ENCODE measurements at regions not wholly inside any gene's neighbourhood (a gene's known extent, or its start where the extent isn't known, plus 50 kb on each side); places are given as distances from the start of the nearest gene placed in this dataset.
A peak's percentile ranks its signal among the peaks of the same experiment; 100 is the strongest.

- TF ChIP-seq POLR2A (IDR thresholded peaks at IDR 0.05) (no peak), POLR2AphosphoS5 (IDR thresholded peaks at IDR 0.05; ENCODE audit: insufficient read depth in 1 of 2, low read depth in 1 of 2) (no peak)
- TF ChIP-seq, protein P1, sequence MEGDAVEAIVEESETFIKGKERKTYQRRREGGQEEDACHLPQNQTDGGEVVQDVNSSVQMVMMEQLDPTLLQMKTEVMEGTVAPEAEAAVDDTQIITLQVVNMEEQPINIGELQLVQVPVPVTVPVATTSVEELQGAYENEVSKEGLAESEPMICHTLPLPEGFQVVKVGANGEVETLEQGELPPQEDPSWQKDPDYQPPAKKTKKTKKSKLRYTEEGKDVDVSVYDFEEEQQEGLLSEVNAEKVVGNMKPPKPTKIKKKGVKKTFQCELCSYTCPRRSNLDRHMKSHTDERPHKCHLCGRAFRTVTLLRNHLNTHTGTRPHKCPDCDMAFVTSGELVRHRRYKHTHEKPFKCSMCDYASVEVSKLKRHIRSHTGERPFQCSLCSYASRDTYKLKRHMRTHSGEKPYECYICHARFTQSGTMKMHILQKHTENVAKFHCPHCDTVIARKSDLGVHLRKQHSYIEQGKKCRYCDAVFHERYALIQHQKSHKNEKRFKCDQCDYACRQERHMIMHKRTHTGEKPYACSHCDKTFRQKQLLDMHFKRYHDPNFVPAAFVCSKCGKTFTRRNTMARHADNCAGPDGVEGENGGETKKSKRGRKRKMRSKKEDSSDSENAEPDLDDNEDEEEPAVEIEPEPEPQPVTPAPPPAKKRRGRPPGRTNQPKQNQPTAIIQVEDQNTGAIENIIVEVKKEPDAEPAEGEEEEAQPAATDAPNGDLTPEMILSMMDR (IDR thresholded peaks at IDR 0.05), result no peak
- DNase-seq (ENCODE audit: extremely low spot score in 2 of 2), result no peak
- peaks cover 37% of the 10 kb centered on the region for H3K4me1 ChIP-seq
- no peak overlapping the region for H3K4me3 ChIP-seq
- no peaks in the 10 kb centered on the region for H3K36me3 ChIP-seq
- intact Hi-C loops (cut with DNase I), result no loop called here
- no peaks in the 10 kb centered on the region for H3K27me3 ChIP-seq
- H3K27ac ChIP-seq, result peak overlapping the region; percentile 33
- no peaks in the 10 kb centered on the region for H3K9me3 ChIP-seq
Measured at GRCh38 chr13:24038405-24038804, 122.1 kb upstream of the SPATA13 start.

- H3K27ac ChIP-seq, result peak overlapping the region; percentile 33
- H3K9me3 ChIP-seq, result no peaks in the 10 kb centered on the region
- intact Hi-C loops (cut with DNase I), result no loop called here
- no peak overlapping the region for H3K4me3 ChIP-seq
- peaks cover 32% of the 10 kb centered on the region for H3K4me1 ChIP-seq
- no peaks in the 10 kb centered on the region for H3K27me3 ChIP-seq
- no peak for DNase-seq (ENCODE audit: extremely low spot score in 2 of 2)
- TF ChIP-seq, protein P1 (IDR thresholded peaks at IDR 0.05), result no peak
- no peak for TF ChIP-seq POLR2A (IDR thresholded peaks at IDR 0.05)
- TF ChIP-seq POLR2AphosphoS5 (IDR thresholded peaks at IDR 0.05; ENCODE audit: insufficient read depth in 1 of 2, low read depth in 1 of 2), result no peak
- no peaks in the 10 kb centered on the region for H3K36me3 ChIP-seq
Measured at GRCh38 chr13:24038841-24039330, 121.6 kb upstream of the SPATA13 start.

GRCh38 chr13:24039621-24040475 is 120.7 kb upstream of the SPATA13 start:
- intact Hi-C loops (cut with DNase I), result no loop called here
- Histone ChIP-seq H3K27me3 (no peaks in the 10 kb centered on the region), H3K4me3 (no peak overlapping the region), H3K9me3 (no peaks in the 10 kb centered on the region), H3K36me3 (no peaks in the 10 kb centered on the region), H3K27ac (peak overlapping the region; percentile 33), H3K4me1 (peaks cover 23% of the 10 kb centered on the region)
- DNase-seq (ENCODE audit: extremely low spot score in 2 of 2), result no peak
- no peak for TF ChIP-seq POLR2A (IDR thresholded peaks at IDR 0.05)
- TF ChIP-seq POLR2AphosphoS5 (IDR thresholded peaks at IDR 0.05; ENCODE audit: insufficient read depth in 1 of 2, low read depth in 1 of 2), result no peak
- TF ChIP-seq, protein P1 (IDR thresholded peaks at IDR 0.05), result no peak

GRCh38 chr13:24040835-24041234 is 119.7 kb upstream of the SPATA13 start:
- DNase-seq (ENCODE audit: extremely low spot score in 2 of 2), result no peak
- intact Hi-C loops (cut with DNase I), result no loop called here
- Histone ChIP-seq H3K36me3 (no peaks in the 10 kb centered on the region), H3K4me3 (no peak overlapping the region), H3K27me3 (no peaks in the 10 kb centered on the region), H3K9me3 (no peaks in the 10 kb centered on the region), H3K4me1 (peaks cover 20% of the 10 kb centered on the region), H3K27ac (no peak overlapping the region)
- TF ChIP-seq, protein P1 (IDR thresholded peaks at IDR 0.05), result no peak
- TF ChIP-seq POLR2AphosphoS5 (IDR thresholded peaks at IDR 0.05; ENCODE audit: insufficient read depth in 1 of 2, low read depth in 1 of 2) (no peak), POLR2A (IDR thresholded peaks at IDR 0.05) (no peak)

DNA sequence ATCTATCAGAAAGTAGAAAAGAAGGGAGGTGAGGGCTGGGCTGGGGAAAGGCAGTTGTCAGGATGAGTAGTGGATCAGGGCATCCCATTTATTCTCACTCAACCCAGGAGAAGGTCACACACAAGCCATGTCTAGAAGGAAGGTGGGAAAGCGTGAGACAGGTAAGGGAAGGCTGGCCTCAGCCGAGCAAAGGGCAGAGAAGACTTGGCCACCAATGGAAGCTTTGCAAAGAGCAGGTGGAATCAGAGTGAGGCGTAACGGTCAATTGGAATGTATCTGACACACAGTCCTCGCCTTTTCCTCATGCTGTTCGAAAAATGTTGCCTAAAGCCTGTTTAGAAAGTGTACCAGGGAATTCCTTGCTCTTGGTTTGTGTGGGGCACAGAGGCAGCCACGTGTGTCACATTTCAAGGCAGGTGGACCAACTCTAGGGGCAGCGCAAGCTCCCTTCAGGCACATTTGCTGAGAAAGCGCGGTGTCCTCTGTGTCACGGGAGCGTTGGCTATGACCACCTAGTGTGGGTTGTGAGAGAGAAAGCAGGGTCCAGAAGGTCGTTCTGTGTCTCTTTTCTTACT is 118.8 kb upstream of the SPATA13 start:
- intact Hi-C loops (cut with DNase I), result no loop called here
- no peaks in the 10 kb centered on the region for H3K27me3 ChIP-seq
- no peak for TF ChIP-seq POLR2AphosphoS5 (IDR thresholded peaks at IDR 0.05; ENCODE audit: insufficient read depth in 1 of 2, low read depth in 1 of 2)
- TF ChIP-seq, protein P1 (IDR thresholded peaks at IDR 0.05), result no peak
- no peak for TF ChIP-seq POLR2A (IDR thresholded peaks at IDR 0.05)
- no peak overlapping the region for H3K27ac ChIP-seq
- no peak for DNase-seq (ENCODE audit: extremely low spot score in 2 of 2)
- H3K36me3 ChIP-seq, result no peaks in the 10 kb centered on the region
- H3K4me1 ChIP-seq, result peaks cover 22% of the 10 kb centered on the region
- no peak overlapping the region for H3K4me3 ChIP-seq
- H3K9me3 ChIP-seq, result no peaks in the 10 kb centered on the region
